ENCODE measurements at regions not wholly inside any gene's neighbourhood (a gene's known extent, or its start where the extent isn't known, plus 50 kb on each side); places are given as distances from the start of the nearest gene placed in this dataset.
A peak's percentile ranks its signal among the peaks of the same experiment; 100 is the strongest.

GRCh38 chr2:52939250-52939649, 828.4 kb upstream of the CHAC2 start:
- Histone ChIP-seq H3K9me3 (no peaks in the 10 kb centered on the region), H3K4me1 (no peaks in the 10 kb centered on the region), H3K4me3 (no peak overlapping the region), H3K27ac (no peak overlapping the region), H3K27me3 (no peaks in the 10 kb centered on the region), H3K36me3 (no peaks in the 10 kb centered on the region)
- WGBS, 2 donors: 78 to 85% methylated on average over 2 of the region's 2 CpGs
- DNase-seq (no peak), ATAC-seq (no peak)
- TF ChIP-seq CTCF (IDR thresholded peaks at IDR 0.05): no peak
- intact Hi-C loops (cut with DNase I): no loop called here

- no peaks in the 10 kb centered on the region for H3K4me1 ChIP-seq
- no peaks in the 10 kb centered on the region for H3K27me3 ChIP-seq
- H3K36me3 ChIP-seq: no peaks in the 10 kb centered on the region
- intact Hi-C loops (cut with DNase I): no loop called here
- 88 to 90% methylated on average over 4 of the region's 4 CpGs for WGBS, 2 donors
- no peak for TF ChIP-seq CTCF (IDR thresholded peaks at IDR 0.05)
- H3K9me3 ChIP-seq: peaks cover 0 to 3% (median 0%) of the 10 kb centered on the region in 11 donors
- no peak overlapping the region for H3K4me3 ChIP-seq
- H3K27ac ChIP-seq: no peak overlapping the region
- no peak for DNase-seq
- ATAC-seq: no peak
Observed at GRCh38 chr2:52936029-52936428, 831.6 kb upstream of the CHAC2 start.

GRCh38 chr2:52934920-52935640, 832.5 kb upstream of the CHAC2 start:
- Histone ChIP-seq H3K4me1 (no peaks in the 10 kb centered on the region), H3K36me3 (no peaks in the 10 kb centered on the region), H3K4me3 (no peak overlapping the region), H3K27ac (peak overlapping the region in 1 of 10 donors; percentile 13), H3K9me3 (peaks cover 0 to 8% (median 0%) of the 10 kb centered on the region in 11 donors), H3K27me3 (no peaks in the 10 kb centered on the region)
- WGBS, 2 donors: 49 to 63% methylated on average over 3 of the region's 3 CpGs
- DNase-seq (no peak), ATAC-seq (no peak)
- no peak for TF ChIP-seq CTCF (IDR thresholded peaks at IDR 0.05)
- intact Hi-C loops (cut with DNase I): no loop called here

- no peaks in the 10 kb centered on the region for H3K36me3 ChIP-seq
- no peaks in the 10 kb centered on the region for H3K27me3 ChIP-seq
- ATAC-seq (peak in 4 of 8 donors; percentile 39 to 49 (median 46)), DNase-seq (no peak)
- TF ChIP-seq CTCF (IDR thresholded peaks at IDR 0.05): no peak
- peaks cover 0 to 15% (median 0%) of the 10 kb centered on the region in 11 donors for H3K9me3 ChIP-seq
- no peaks in the 10 kb centered on the region for H3K4me1 ChIP-seq
- intact Hi-C loops (cut with DNase I): no loop called here
- no peak overlapping the region for H3K4me3 ChIP-seq
- H3K27ac ChIP-seq: no peak overlapping the region
- 61 to 72% methylated on average over 3 of the region's 3 CpGs for WGBS, 2 donors
Observed at GRCh38 chr2:52934323-52934898, 833.2 kb upstream of the CHAC2 start.
